HG02610 (cell line): ENCODE measurements at regions not wholly inside any gene's neighbourhood (a gene's known extent, or its start where the extent isn't known, plus 50 kb on each side); places are given as distances from the start of the nearest gene placed in this dataset.
"Not testable (repeated sequence)": the region's sequence is repeated elsewhere in the genome, so short reads cannot be mapped to it uniquely, and the experiment has no call there.

ENCODE experiments used
- ATAC-seq: cut with Tn5 transposase; IDR thresholded peaks from one replicate; pipeline ENCODE4 v1.9.1; 2021; ENCODE audit warnings: mild to moderate bottlenecking, moderate library complexity; ENCODE audit not compliant: unreplicated experiment

DNA sequence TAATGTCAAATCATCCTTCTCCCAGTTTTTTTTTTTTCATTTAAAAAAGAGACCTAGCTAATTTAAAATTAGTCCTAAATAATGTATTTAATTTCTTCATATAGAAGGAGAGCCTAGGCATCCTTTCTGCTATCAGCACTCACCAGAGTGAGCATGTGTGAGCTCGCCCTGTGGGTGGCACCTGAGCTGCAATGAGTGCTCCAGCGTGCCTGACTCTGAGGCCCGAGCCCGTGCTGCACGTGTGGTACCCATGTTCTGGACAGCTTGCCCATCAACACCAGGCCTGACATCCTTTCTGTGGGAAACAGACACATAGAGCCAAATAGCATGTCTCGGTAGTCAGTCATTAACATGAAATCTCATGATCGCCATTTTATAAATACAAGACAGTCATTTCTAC is 381.4 kb downstream of the DTWD2 start:
- no peak for ATAC-seq

DNA sequence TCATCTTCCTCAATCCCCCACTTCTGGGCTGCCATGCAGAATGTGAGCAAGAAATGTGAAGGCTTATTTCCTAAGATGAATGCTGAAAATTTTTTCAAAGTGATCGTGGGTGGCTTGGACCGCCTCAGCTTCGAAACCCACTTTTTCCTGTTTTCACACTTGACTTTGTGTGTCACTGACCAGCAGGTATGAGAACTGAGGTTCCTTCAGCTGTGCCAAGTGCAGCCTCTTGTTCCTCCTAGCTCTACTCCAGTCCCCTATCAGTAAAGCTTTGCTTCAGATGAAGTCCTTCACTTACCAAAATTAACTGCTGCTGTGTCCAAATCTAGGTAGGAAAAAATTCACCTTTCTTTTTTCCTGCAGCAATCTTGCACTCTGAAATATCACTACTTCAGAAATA is 382.6 kb downstream of the DTWD2 start:
- ATAC-seq, result no peak

DNA sequence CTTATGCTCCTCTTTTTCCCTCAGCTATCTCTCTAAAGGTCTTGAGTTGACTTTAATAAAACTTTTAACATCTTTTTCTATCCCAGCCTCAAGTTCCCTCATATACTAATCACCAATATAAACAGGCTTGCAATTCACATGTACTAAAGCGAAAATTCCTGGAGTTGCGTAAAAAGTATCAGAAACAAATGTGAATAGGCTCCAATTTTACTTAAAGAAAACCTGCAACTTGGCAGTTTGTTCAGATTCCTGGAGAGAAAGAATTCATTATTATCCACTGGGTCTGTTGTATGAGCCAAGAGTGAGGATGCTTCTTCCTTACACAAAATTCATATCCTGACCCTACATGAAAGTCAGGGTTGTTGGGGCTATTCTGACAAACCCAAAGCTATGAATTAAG is 384.2 kb downstream of the DTWD2 start:
- ATAC-seq, result no peak

DNA sequence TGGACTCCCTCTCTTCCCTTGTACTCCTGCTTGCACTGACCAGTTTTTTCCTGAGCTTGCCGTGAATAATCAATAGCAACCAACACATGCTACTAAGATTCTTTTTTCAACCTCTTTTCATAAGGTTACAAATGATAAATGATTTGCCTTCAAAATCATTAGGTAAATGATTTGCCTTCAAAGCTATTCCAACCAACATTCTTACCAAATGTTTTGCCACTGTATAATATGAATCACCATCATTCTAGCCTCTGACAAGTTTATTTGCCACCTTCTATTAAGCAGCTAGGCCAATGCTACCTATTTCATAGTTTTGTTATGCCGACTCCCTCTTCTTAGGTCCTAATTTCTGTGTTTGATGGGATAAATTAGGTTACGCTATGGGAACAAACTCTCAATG is 385.1 kb downstream of the DTWD2 start:
- no peak for ATAC-seq

DNA sequence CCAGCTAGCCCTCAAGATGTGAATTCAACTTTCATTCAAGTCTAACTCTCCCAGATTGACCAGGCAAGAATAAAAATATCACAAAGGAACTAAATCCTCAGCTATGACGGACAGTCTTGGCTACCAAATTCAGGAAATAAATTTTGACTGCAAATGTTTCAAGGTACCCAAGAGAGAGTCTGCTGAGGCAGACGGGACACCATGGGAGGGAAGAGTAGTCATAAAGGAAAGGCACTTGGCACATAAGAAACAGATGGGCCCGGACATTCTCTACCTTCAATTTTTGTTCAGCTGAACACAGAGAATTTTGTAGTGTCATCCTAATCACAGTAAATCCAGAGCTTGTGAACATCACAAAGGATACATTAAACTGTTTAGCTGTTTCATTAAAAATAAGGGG is 390.0 kb downstream of the DTWD2 start:
- ATAC-seq, result no peak

DNA sequence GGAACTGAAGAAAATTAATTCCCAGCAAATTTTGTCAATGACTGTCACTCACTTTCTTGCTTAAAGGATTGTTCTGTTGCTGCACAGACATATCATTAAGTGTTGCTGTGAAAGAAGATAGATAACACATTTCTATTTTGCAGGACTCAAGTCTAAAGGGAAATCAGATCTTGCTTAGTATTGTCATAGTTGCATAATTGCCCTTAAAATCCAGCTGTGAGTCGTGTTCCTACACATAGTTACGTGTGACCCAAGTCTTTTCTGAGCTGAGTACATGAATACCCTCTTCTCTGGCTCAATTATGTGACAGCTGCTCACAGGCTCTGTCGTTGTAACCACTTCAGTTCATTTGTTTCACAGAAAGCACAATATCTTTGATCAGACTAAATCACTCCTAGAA is 390.8 kb downstream of the DTWD2 start:
- no peak for ATAC-seq

DNA sequence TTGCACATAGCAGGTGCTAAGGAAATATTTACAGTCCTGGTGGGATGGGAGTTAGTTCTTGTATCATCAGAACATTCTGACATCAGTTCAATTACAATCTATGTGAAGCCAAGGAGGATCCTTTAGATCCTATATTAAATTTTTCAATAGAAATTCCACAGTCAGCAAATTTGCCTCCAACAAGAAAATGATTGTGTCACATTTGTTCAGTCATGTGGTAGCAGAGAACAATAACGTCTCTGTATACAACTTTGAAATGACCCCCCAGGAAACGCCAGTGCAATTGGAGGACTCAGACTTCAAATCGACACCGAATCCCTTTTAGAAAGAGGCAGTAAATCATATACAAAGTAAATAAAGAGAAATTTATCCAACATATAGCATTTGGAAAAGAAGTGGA is 392.1 kb downstream of the DTWD2 start:
- no peak for ATAC-seq

DNA sequence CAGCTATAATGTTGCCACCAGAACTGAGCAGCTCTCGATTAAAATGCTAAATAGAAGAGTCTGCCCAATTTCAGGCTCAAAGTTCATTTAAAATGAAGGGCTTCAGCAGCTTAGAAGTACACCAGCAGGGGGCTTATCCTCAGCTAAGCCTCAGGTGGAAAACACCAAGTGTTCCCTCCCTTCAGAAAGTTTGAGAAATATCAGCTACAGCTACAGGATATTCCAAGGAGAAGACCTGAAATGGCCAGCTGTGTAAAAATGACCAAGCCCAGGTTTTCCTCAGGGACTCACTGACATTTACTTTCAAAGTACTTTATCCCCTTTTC is 395.4 kb downstream of the DTWD2 start:
- ATAC-seq, result no peak

DNA sequence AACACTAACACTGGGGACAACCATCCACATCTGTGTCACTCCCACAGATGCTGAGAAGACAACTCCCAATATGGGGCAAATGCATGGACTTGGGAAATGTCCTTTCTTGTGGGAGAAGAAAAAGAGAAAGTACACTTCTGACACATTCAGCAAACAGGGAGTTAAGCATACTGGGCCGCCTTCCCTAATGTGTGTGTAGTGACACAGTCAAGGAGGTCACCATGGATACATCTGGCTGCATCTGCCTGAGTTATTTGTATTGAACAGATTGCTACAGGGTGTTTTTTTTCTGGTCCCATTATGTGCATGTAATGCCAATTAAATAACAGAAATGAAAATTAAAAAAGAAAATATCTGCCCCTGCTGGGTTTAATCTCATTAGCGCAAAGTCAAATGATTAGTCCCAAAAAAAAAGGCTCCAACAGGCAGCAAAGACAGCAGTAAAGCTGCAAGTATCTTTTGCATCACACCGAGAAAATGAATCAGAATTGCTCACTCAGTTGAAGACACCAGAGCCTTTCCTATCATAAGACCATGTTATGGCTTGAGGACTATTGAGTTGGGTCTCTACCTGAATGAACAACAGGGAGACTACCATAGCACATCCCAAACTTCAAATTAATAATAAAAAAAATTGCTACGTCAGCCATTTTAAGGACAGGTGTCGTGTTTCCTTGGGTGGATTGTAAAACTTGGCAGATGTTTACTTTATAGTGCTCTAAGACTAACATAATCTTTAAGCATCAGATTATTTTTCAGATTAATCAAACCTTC is 395.9 kb downstream of the DTWD2 start:
- no peak for ATAC-seq

DNA sequence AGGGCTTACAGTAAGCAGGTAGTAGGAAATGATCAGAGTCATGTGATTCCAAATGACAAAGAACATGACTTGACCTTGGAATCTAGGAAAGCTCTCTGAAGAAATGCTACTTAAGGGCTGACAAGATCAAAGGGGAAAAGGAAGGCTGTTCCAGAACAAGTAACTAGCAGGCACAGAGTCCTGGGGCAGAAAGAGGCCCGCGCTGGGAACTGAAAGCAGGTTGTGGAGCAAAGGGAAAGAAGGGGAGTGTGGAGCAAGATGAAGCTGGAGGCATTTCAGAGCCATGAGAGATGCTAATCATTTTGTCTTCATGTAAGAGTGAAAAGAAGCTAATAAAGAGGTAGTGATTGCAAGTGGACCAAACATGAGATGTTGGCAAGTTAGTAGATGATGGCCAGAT is 397.5 kb downstream of the DTWD2 start:
- no peak for ATAC-seq

DNA sequence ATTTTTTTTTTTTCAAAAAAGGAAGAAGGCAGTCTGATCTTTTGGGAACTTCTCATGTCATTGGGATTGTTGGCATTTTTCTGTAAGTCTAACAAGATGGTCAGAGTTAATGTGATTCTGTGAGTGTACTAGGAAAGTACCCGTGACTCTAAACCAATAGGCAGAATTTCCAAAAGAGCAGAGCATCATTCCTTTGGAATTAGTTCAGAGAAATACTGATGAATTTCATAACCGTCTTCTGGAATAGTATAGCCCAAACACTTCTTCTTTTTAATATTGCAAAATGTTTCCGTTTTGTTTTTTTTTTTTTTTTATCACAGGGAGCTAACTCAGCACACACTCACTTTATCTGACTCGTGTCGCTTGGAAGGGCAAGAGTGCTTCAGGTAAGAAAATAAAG is 407.4 kb downstream of the DTWD2 start:
- no peak for ATAC-seq

DNA sequence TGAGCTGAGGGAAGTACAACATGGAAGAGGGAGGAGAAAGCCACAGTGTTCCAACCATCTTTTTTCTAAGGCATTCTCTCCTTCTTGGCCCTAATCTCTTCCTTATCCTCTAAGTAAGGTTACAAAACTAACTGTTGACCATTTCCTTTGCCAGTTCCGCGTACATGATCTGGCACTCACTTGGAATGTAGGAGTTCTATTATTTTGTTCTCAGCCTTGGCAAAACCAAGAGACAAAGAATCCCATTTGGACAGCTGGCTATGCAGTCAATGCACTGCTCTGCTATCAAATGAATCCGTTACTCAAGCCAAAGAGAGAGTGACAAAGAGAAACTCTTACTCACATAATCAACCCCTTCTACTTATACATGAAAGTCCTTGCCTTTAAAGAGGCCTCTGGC is 410.3 kb downstream of the DTWD2 start:
- ATAC-seq, result no peak

DNA sequence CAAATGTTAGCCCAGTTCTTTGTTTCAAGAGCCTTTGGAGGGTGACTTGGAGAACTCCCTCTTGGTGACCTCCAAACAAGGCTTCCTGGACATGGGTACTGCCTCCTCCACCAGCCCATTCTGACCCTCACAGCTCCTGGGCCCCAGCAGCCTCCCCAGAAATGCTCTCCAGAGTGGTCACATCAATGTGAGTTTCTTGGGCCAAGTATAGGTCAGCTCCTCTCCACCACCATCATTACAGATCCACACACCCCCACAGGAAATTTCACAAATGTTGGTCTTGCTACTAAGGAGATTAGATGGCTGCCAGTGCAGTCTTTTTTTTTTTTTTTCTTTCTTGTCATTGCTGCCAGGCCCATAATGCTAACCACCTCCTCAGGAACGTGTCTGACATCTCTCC is 410.7 kb downstream of the DTWD2 start:
- no peak for ATAC-seq

DNA sequence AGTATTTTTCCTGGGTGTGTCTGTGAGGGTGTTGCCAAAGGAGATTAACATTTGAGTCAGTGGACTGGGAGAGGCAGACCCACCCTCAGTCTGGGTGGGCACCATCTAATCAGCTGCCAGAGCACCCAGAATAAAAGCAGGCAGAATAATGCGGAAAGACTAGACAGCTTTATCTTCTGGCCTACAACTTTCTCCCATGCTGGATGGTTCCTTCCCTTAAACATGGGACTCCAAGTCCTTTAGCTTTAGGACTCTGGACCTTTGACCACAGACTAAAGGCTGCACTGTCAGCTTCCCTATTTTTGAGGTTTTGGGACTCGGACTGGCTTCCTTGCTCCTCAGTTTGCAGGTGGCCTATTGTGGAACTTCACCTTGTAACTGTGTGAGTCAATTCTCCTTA is 418.1 kb downstream of the DTWD2 start:
- ATAC-seq, result not testable (repeated sequence)

DNA sequence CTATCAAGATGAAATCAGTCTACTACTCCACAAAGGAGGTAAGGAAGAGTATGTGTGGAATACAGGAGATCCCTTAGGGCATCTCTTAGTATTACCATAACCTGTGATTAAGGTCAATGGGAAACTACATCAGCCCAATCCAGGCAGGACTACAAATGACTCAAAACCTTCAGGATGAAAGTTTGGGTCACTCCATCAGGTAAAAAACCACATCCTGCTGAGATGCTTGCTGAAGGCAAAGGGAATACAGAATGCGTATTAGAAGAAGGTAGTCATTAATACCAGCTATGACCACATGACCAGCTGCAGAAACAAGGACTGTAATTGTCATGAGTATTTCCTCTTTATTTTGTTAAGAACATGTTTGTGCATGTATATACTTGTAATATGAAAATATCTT is 418.8 kb downstream of the DTWD2 start:
- ATAC-seq, result not testable (repeated sequence)

DNA sequence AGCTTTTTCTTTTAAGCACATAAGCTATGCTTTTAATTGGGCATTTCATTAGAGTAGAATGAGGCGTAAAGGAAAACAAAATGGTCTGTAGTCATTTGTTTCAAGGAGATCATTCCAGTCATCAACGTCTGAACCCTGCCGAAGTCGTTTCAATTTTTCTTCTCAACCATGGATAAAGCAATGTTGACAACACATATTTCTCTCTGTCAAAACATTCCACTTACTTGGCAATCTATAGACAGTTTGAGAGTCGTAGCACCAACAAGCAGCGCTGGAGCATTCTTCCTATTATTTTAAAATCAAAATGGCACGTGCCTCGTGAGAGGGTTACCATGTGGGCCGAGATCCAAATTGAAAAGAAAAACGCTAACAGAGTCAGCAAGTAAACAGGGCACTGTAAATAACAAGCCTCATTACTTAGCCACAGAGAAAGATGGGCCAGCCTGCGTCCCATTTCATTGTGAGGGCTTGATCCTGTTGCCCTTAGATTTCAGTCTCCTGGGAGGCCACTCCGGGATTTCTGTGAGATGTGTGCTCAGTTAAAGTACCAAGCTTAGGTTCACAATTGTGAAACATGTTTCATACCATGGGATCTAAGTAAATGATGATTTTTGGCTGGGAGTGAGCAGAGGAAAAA is 422.9 kb downstream of the DTWD2 start:
- ATAC-seq, result no peak

DNA sequence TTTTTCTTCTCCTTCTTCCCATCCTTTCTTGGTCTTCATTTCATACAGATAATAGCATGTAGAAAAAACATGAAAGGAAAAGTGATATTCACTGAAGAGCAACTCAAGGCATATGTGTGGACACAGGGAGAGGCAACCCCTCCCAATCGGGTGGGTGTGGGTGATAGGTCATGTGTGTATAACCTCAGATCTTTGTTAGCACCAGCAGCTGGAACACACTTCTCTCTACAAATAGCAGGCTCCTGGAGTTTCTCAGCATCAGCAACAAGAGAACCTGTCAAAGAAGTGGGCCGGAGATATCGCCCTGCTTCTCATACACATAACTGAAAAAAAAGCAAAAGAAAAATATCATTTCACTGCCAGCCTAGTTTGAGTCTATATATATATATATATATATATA is 426.4 kb downstream of the DTWD2 start:
- ATAC-seq, result no peak

DNA sequence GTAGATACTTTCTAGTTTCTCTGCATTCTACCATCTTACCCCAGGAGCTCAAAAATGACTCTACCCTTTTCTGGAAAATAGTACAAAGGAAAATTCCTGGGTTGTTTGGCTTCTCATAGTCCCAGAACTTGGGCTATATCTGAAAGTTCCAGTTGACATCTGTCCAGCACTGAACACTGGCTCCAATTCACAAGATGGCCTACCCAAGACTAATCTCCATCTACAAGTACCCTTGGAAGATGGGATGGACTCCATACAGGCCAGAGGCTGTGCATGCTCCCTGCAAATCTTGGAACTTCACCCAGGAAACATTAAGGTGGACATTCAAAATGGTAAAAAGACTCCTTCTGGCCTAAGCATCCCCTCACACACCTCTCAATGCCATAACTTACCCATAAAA is 427.1 kb downstream of the DTWD2 start:
- no peak for ATAC-seq

DNA sequence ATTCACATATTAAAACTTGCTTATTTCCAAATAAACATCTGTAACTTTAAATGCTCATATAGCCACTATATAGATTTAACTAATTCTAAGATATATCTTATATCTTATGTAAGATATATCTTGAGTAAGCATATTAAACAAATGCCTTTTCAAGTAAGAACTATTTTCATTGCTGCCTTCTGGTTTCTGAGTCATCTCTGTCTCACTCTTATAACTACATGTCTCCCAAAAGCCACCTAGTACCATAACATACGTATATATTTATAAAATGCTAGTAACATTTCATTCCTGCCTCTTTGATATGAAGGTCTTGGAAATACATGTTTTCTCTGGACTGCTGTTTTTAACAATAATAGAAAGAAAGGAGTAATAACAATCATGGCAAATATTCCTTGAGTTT is 429.5 kb downstream of the DTWD2 start:
- no peak for ATAC-seq

DNA sequence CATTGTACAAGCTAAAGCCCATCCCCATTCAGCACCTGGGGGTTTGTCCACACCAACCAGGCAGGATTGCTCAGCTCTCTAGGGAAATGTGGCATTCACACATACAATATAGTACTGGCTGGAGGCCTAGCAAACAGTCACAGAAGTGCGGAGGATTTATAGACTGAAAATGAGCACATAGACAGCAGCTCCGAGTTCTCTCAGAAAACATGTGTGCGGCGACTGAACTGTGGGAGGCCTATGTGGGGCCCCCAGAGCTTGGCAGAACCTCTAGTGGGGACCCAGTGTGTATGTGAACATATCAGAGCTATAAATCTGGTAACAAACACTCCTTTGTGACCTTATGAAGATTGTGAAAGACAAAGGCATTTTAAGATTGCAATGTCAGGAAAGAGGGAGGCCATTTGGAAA is 431.1 kb downstream of the DTWD2 start:
- no peak for ATAC-seq

DNA sequence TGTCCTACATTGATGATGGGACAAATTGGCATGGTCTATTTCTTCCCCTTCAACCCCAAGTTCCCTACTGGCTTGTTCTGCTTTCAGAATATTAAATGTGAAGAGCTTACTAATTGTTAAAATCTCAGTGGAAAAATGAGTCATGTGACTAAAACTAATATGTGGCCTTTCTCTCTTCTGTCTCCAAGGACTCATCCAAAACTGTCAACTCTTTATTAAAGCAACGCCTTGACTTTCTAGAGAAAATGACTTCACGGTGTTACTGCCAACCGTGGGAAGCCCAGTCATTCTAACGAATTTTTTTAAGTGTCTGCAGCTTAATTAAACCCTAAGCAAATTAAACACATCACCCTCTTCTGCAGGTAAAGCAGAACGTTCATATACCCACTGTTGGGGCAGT is 431.6 kb downstream of the DTWD2 start:
- ATAC-seq, result no peak

DNA sequence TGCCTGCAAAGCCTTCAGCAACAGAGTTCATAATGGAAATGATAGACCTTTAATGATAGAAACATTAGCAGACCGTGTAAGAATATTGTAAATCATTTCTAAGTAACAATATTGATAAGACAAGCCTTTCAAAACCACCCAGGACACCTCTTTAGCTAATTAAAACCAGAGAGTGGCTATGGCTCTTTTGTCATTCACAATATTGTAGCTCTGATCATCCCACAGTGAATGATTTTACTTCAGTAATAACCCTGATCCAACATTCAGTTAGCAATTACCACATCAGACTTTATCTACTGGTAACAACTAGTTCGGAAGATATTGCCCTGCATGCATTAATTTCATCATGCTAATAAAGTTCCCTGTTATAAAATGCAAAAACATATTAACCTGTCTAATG is 432.6 kb downstream of the DTWD2 start:
- ATAC-seq, result no peak

DNA sequence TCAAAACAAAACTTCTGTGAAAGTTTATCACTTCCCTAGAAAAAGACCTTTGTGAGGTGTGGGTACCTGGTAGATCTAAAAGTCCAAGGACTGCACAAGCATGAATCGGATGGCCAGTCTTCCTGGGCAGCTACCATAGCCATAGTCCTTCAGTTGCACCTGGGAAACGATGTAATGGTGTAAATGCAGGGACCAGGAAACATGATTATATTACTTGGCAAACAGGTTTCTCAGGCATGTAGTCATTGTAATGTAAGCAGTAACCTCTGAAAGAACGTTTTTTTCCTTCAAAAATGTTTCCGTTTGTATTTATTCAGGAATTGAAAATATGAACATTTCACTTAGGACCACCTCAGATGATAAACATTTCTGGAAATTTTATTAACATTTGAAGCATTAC is 433.4 kb downstream of the DTWD2 start:
- no peak for ATAC-seq
